Endothelial cell of umbilical vein (primary cell): ENCODE measurements at regions not wholly inside any gene's neighbourhood (a gene's known extent, or its start where the extent isn't known, plus 50 kb on each side); places are given as distances from the start of the nearest gene placed in this dataset.

Experiments used
- CTCF ChIP-seq, 2 donors: IDR thresholded peaks; 1 replicate in 1 of 2; 2 replicates in 1 of 2; pipeline ENCODE4 v1.5.1; 2011; ENCODE audit warnings: low read length in 2 of 2, mild to moderate bottlenecking in 2 of 2, moderate library complexity in 2 of 2, control low read depth in 1 of 2, inconsistent platforms in 1 of 2, low read depth in 1 of 2; ENCODE audit not compliant: insufficient read depth in 1 of 2; ENCODE audit errors: extremely low read depth in 1 of 2
- EZH2 ChIP-seq: IDR thresholded peaks from 2 replicates; pipeline ENCODE4 v1.6.1; 2012; ENCODE audit warnings: borderline replicate concordance, low read depth, mild to moderate bottlenecking, moderate library complexity, low read length, inconsistent platforms; ENCODE audit not compliant: severe bottlenecking
- GATA2 ChIP-seq: IDR thresholded peaks from 2 replicates; pipeline ENCODE4 v1.7.0; 2011; ENCODE audit warnings: low read depth, mild to moderate bottlenecking, moderate library complexity, mixed read lengths, low read length; ENCODE audit not compliant: insufficient read length, insufficient read depth
- JUN ChIP-seq: IDR thresholded peaks from 2 replicates; pipeline ENCODE4 v1.6.1; 2011; ENCODE audit warnings: borderline replicate concordance, low read depth; ENCODE audit not compliant: insufficient read length, insufficient read depth
- POLR2AphosphoS5 ChIP-seq: IDR thresholded peaks from 2 replicates; pipeline ENCODE4 v1.6.1; 2012; ENCODE audit warnings: low read depth, mild to moderate bottlenecking, control low read depth, low read length, moderate library complexity; ENCODE audit not compliant: insufficient read depth

GRCh38 chr21:38036016-38036415 lies 119.8 kb upstream of the KCNJ6 start:
- no peak for TF ChIP-seq EZH2
- TF ChIP-seq CTCF (IDR thresholded peaks at IDR 0.05; ENCODE audit: extremely low read depth in 1 of 2, insufficient read depth in 1 of 2, low read depth in 1 of 2, low read length in 2 of 2) = no peak
- no peak for TF ChIP-seq JUN
- no peak for TF ChIP-seq GATA2
- no peak for TF ChIP-seq POLR2AphosphoS5
